Central memory CD8-positive, alpha-beta T cell (primary cell): ENCODE measurements at regions not wholly inside any gene's neighbourhood (a gene's known extent, or its start where the extent isn't known, plus 50 kb on each side); places are given as distances from the start of the nearest gene placed in this dataset.

Source experiments
- ATAC-seq: fragments of 150-1000 bp; cut with Tn5 transposase; replicated peaks from 2 replicates; pipeline ENCODE4 v1.10.0; 2022; ENCODE audit warnings: mild to moderate bottlenecking, moderate FRiP score, moderate number of reproducible peaks; ENCODE audit not compliant: poor library complexity, severe bottlenecking; ENCODE audit errors: extremely low read depth
- DNase-seq, 2 donors: peaks; one replicate each; pipeline ENCODE4 v3.0.0; 2021; ENCODE audit warnings: low spot score in 2 of 2
- H3K27ac Mint-ChIP-seq: one replicate; pipeline ENCODE4 v1.8.0; 2022; ENCODE audit warnings: low read depth, mild to moderate bottlenecking, moderate library complexity, mixed read lengths
- H3K27me3 Mint-ChIP-seq: one replicate; pipeline ENCODE4 v1.8.0; 2022; ENCODE audit warnings: mixed read lengths
- H3K36me3 Mint-ChIP-seq: one replicate; pipeline ENCODE4 v1.8.0; 2022; ENCODE audit warnings: mild to moderate bottlenecking, moderate library complexity, mixed read lengths; ENCODE audit not compliant: insufficient read depth
- H3K4me1 Mint-ChIP-seq: one replicate; pipeline ENCODE4 v1.8.0; 2022; ENCODE audit warnings: mixed read lengths
- H3K4me3 Mint-ChIP-seq: one replicate; pipeline ENCODE4 v1.8.0; 2022; ENCODE audit warnings: mild to moderate bottlenecking, moderate library complexity, mixed read lengths
- H3K9me3 Mint-ChIP-seq: one replicate; pipeline ENCODE4 v1.8.0; 2022; ENCODE audit warnings: mixed read lengths

DNA sequence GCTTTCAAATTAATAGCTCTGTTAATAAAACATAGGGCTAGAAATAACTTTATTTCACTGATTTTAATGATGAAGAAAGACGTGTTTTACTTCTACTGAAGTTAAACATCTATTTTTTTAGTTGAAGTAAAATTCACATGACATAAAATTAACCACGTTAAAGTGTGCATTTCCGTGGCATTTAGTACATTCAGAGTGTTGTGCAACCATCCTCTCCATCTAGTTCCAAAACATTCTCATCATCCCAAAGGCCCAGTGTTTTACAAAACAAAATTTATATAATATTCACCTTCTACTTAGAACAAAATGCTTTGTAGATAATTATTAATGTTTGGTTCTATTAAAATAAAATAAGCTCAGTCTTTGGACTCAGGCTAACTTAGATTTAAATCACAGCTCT is 108.5 kb upstream of the GNG12 start:
- no peaks in the 10 kb centered on the region for H3K4me1 Mint-ChIP-seq

GRCh38 chr1:67941155-67941554 is 107.9 kb upstream of the GNG12 start:
- no peaks in the 10 kb centered on the region for H3K36me3 Mint-ChIP-seq
- H3K4me3 Mint-ChIP-seq, result no peak overlapping the region
- no peak for DNase-seq
- H3K4me1 Mint-ChIP-seq, result no peaks in the 10 kb centered on the region
- H3K9me3 Mint-ChIP-seq, result no peaks in the 10 kb centered on the region
- peaks cover 13% of the 10 kb centered on the region for H3K27me3 Mint-ChIP-seq
- no peak for ATAC-seq
- no peak overlapping the region for H3K27ac Mint-ChIP-seq

More for the DNA sequence above, 108.5 kb upstream of the GNG12 start:
- Mint-ChIP-seq H3K36me3 (no peaks in the 10 kb centered on the region), H3K27ac (no peak overlapping the region), H3K9me3 (no peaks in the 10 kb centered on the region), H3K27me3 (peaks cover 7% of the 10 kb centered on the region), H3K4me3 (no peak overlapping the region)
- no peak for DNase-seq
- no peak for ATAC-seq

GRCh38 chr1:67939942-67940341 is 106.7 kb upstream of the GNG12 start:
- no peak for ATAC-seq
- Mint-ChIP-seq H3K4me1 (no peaks in the 10 kb centered on the region), H3K27ac (no peak overlapping the region), H3K27me3 (peaks cover 18% of the 10 kb centered on the region), H3K4me3 (no peak overlapping the region), H3K36me3 (no peaks in the 10 kb centered on the region), H3K9me3 (no peaks in the 10 kb centered on the region)
- no peak for DNase-seq

DNA sequence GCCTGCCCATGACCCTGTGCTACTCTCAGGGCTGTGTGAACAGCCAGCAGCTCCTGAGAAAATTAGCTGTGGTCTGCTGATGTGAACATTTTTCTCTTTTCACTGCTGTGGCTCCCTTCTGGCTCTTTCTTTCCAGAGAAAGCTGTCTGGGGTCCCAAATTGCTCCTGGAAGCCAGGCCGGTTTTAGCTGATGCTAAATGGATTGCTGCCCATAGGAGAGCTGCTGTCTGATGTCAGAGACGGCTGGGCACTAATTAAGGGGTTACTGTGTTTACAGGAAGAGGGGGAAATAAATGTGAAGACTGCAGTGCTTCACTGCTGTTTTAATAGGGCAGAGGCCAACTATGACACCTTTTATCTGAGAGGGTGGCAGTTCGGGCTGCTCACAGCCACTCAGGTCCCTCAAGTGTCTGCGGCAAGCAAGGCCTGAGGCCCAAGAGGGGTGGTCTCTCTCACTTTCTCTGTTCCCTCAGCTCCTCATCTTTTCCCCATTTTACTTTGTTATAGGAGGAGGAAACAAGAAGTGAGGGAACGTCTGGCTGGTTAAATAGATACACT is 106.0 kb upstream of the GNG12 start:
- Mint-ChIP-seq H3K4me1 (no peaks in the 10 kb centered on the region), H3K27ac (no peak overlapping the region), H3K36me3 (no peaks in the 10 kb centered on the region), H3K27me3 (peaks cover 18% of the 10 kb centered on the region), H3K9me3 (no peaks in the 10 kb centered on the region), H3K4me3 (no peak overlapping the region)
- no peak for ATAC-seq
- no peak for DNase-seq

GRCh38 chr1:67937651-67938050 is 104.4 kb upstream of the GNG12 start:
- Mint-ChIP-seq H3K9me3 (no peaks in the 10 kb centered on the region), H3K27me3 (peaks cover 18% of the 10 kb centered on the region), H3K36me3 (no peaks in the 10 kb centered on the region), H3K4me3 (no peak overlapping the region), H3K27ac (no peak overlapping the region), H3K4me1 (no peaks in the 10 kb centered on the region)
- ATAC-seq (no peak), DNase-seq (no peak)

- no peak overlapping the region for H3K27ac Mint-ChIP-seq
- no peak overlapping the region for H3K4me3 Mint-ChIP-seq
- no peaks in the 10 kb centered on the region for H3K36me3 Mint-ChIP-seq
- ATAC-seq (no peak), DNase-seq (no peak)
- peaks cover 18% of the 10 kb centered on the region for H3K27me3 Mint-ChIP-seq
- no peaks in the 10 kb centered on the region for H3K9me3 Mint-ChIP-seq
- H3K4me1 Mint-ChIP-seq, result no peaks in the 10 kb centered on the region
Measured at GRCh38 chr1:67937010-67937409, 103.7 kb upstream of the GNG12 start.

GRCh38 chr1:67935560-67935959 is 102.3 kb upstream of the GNG12 start:
- Mint-ChIP-seq H3K4me1 (no peaks in the 10 kb centered on the region), H3K27me3 (peaks cover 18% of the 10 kb centered on the region), H3K9me3 (no peaks in the 10 kb centered on the region), H3K27ac (no peak overlapping the region), H3K4me3 (no peak overlapping the region), H3K36me3 (no peaks in the 10 kb centered on the region)
- no peak for ATAC-seq
- no peak for DNase-seq

GRCh38 chr1:67931198-67931597 is 97.9 kb upstream of the GNG12 start:
- H3K27ac Mint-ChIP-seq, result no peak overlapping the region
- ATAC-seq (no peak), DNase-seq (no peak)
- H3K27me3 Mint-ChIP-seq, result peaks cover 16% of the 10 kb centered on the region
- H3K36me3 Mint-ChIP-seq, result no peaks in the 10 kb centered on the region
- H3K4me1 Mint-ChIP-seq, result no peaks in the 10 kb centered on the region
- no peak overlapping the region for H3K4me3 Mint-ChIP-seq
- H3K9me3 Mint-ChIP-seq, result no peaks in the 10 kb centered on the region

GRCh38 chr1:67923074-67923473 is 89.8 kb upstream of the GNG12 start:
- H3K27me3 Mint-ChIP-seq, result peaks cover 14% of the 10 kb centered on the region
- H3K36me3 Mint-ChIP-seq, result no peaks in the 10 kb centered on the region

DNA sequence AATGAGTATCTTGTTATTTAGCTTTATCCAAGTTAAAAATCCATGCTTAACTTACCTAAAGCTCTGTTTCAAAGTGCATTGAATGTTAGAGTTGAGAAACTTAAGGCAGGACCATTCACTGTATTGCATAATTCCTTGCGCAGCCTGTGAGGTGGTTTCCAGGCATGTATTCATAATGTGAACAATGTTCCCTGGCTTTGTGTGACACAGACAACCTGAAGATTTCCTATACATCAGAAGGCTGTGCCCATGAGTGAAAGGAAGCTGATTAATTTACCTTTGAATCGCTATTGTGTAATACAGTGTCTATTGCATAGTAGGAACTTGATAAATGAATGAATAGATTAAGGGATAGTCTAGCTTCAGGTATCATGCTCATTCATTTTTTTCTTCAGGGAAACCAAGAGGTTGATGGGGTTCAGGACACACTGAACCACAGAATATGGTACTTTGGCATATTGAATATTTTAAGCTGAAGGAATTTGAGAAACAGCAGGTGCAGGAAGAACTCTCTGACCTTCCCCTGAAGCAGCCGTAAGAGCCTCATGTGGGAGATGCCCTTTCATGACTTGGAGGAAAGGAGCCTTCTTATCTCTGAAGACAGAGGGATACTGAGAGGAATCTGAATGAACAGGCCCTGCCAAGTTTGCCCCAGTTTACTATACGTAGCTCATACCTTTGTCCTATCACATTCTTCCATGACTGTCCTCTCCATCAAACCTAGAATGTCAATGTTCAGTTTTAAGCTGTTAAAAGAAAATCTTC is 88.6 kb upstream of the GNG12 start:
- DNase-seq, result no peak
- no peaks in the 10 kb centered on the region for H3K36me3 Mint-ChIP-seq
- ATAC-seq, result no peak
- no peaks in the 10 kb centered on the region for H3K4me1 Mint-ChIP-seq
- no peak overlapping the region for H3K27ac Mint-ChIP-seq
- H3K4me3 Mint-ChIP-seq, result no peak overlapping the region
- H3K27me3 Mint-ChIP-seq, result peaks cover 8% of the 10 kb centered on the region
- no peaks in the 10 kb centered on the region for H3K9me3 Mint-ChIP-seq

More at GRCh38 chr1:67923074-67923473, 89.8 kb upstream of the GNG12 start:
- DNase-seq (no peak), ATAC-seq (no peak)
- H3K4me3 Mint-ChIP-seq, result no peak overlapping the region
- H3K9me3 Mint-ChIP-seq, result no peaks in the 10 kb centered on the region
- H3K4me1 Mint-ChIP-seq, result no peaks in the 10 kb centered on the region
- no peak overlapping the region for H3K27ac Mint-ChIP-seq

DNA sequence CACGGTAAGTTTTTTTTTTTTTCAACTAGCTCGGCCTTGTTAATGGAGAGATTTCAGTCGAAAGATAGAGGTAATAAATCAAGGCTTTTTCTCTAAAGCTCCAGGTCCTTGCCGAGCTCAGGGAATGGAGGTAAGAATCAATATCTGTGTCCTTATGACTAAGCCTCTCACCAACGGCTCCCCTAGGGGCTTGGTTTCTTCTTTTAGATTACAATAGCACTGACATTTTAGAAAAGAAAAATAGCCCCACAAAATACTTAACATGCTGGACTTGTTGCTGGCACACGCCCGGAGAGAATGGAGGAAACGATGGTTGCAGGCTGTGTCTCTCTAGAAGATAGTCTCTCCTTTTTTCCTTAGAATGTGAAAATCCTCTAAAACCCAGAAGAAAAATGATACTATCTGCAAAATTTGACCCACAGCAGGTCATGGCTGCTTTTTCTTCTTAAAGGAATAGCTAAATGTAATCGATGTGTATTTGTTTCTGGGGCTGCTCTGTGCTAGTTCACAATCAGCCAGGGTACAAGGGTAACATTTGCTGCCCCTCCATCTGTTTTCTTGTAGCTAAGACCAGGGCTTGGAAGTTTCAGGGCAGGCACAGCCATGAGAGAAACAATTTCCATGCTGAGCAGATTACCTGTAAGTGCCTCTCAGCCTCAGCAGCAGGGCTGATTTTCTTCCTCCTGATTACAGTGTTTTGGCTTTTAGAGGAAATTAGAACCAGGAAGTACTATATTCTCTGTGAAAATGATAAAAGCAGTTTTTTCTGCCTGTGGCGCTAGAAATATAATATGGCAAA is 86.2 kb upstream of the GNG12 start:
- ATAC-seq, result no peak
- H3K27me3 Mint-ChIP-seq, result peaks cover 5% of the 10 kb centered on the region

GRCh38 chr1:67918067-67918466 is 84.8 kb upstream of the GNG12 start:
- no peak overlapping the region for H3K27ac Mint-ChIP-seq
- no peak overlapping the region for H3K4me3 Mint-ChIP-seq
- H3K9me3 Mint-ChIP-seq, result peaks cover 7% of the 10 kb centered on the region
- peaks cover 11% of the 10 kb centered on the region for H3K27me3 Mint-ChIP-seq
- H3K4me1 Mint-ChIP-seq, result no peaks in the 10 kb centered on the region
- no peaks in the 10 kb centered on the region for H3K36me3 Mint-ChIP-seq
- ATAC-seq (no peak), DNase-seq (no peak)

More for the DNA sequence above, 86.2 kb upstream of the GNG12 start:
- Mint-ChIP-seq H3K9me3 (peaks cover 7% of the 10 kb centered on the region), H3K4me3 (no peak overlapping the region), H3K36me3 (no peaks in the 10 kb centered on the region), H3K4me1 (no peaks in the 10 kb centered on the region), H3K27ac (no peak overlapping the region)
- no peak for DNase-seq

- Mint-ChIP-seq H3K36me3 (no peaks in the 10 kb centered on the region), H3K4me3 (no peak overlapping the region), H3K9me3 (peaks cover 7% of the 10 kb centered on the region), H3K4me1 (no peaks in the 10 kb centered on the region), H3K27me3 (peaks cover 19% of the 10 kb centered on the region), H3K27ac (no peak overlapping the region)
- ATAC-seq, result no peak
- DNase-seq, result no peak
Measured at GRCh38 chr1:67917006-67917405, 83.7 kb upstream of the GNG12 start.
